WTC11 (cell line): ENCODE measurements at regions not wholly inside any gene's neighbourhood (a gene's known extent, or its start where the extent isn't known, plus 50 kb on each side); places are given as distances from the start of the nearest gene placed in this dataset.

ENCODE experiments used
- ATAC-seq: fragments of 200-7000 bp; cut with Tn5 transposase; 2 replicates; pipeline ENCODE4 v1.10.0; 2021; ENCODE audit warnings: mild to moderate bottlenecking, moderate library complexity
- CTCF ChIA-PET: fragments of 300-600 bp; sonication (Branson Sonifier 250); formaldehyde crosslinking; loops from one replicate; lab custom pipeline; 2021; ENCODE audit warnings: antibody characterized with exemption; lab: Charles Lee
- POLR2A ChIA-PET: fragments of 350-600 bp; sonication (Branson Sonifier 250); formaldehyde crosslinking; loops from one replicate; lab custom pipeline; 2021; ENCODE audit warnings: antibody characterized with exemption; lab: Charles Lee
- DNase-seq: peaks from one replicate; pipeline ENCODE4 v3.0.0; 2021; ENCODE audit warnings: low spot score
- H3K27ac Mint-ChIP-seq: 2 replicates; pipeline ENCODE4 v1.8.0; 2021; ENCODE audit warnings: mixed read lengths
- H3K27me3 Mint-ChIP-seq: 2 replicates; pipeline ENCODE4 v1.8.0; 2021; ENCODE audit warnings: low read depth, mild to moderate bottlenecking, moderate library complexity, mixed read lengths
- H3K36me3 Mint-ChIP-seq: 2 replicates; pipeline ENCODE4 v1.8.0; 2021; ENCODE audit warnings: mixed read lengths
- H3K4me1 Mint-ChIP-seq: 2 replicates; pipeline ENCODE4 v1.8.0; 2022; ENCODE audit warnings: mixed read lengths
- H3K4me3 Mint-ChIP-seq: 2 replicates; pipeline ENCODE4 v1.8.0; 2021; ENCODE audit warnings: mild to moderate bottlenecking, moderate library complexity, mixed read lengths
- H3K9me3 Mint-ChIP-seq: 2 replicates; pipeline ENCODE4 v1.8.0; 2021; ENCODE audit warnings: mixed read lengths
- EMX1 ChIP-seq: fragments of 250-450 bp; sonication (Bioruptor Pico); IDR thresholded peaks from 2 replicates; pipeline ENCODE4 v1.8.0; 2021; ENCODE audit warnings: mild to moderate bottlenecking
- JUN ChIP-seq: sonication (generic); formaldehyde crosslinking; IDR thresholded peaks from 2 replicates; pipeline ENCODE4 v1.8.0; 2023; ENCODE audit warnings: mild to moderate bottlenecking, missing genetic modification reagents
- PRRX2 ChIP-seq: fragments of 250-450 bp; sonication (Bioruptor Pico); IDR thresholded peaks from 2 replicates; pipeline ENCODE4 v1.8.0; 2021; ENCODE audit warnings: mild to moderate bottlenecking
- SOX15 ChIP-seq: fragments of 250-450 bp; sonication (Bioruptor Pico); IDR thresholded peaks from 2 replicates; pipeline ENCODE4 v1.9.0; 2021; ENCODE audit warnings: mild to moderate bottlenecking
- ZNF416 ChIP-seq: fragments of 250-450 bp; sonication (Bioruptor Pico); IDR thresholded peaks from 2 replicates; pipeline ENCODE4 v1.9.0; 2021; ENCODE audit warnings: mild to moderate bottlenecking, inconsistent platforms
- ZNF423 ChIP-seq: fragments of 250-450 bp; sonication (Bioruptor Pico); IDR thresholded peaks from 2 replicates; pipeline ENCODE4 v2.1.2; 2022; ENCODE audit warnings: mild to moderate bottlenecking, moderate library complexity
- TF ChIP-seq, protein P1 (sequence below): sonication (generic); formaldehyde crosslinking; IDR thresholded peaks from 2 replicates; pipeline ENCODE4 v1.8.0; 2022; ENCODE audit warnings: mild to moderate bottlenecking, missing genetic modification reagents
- TF ChIP-seq, protein P2 (sequence below): sonication (generic); formaldehyde crosslinking; IDR thresholded peaks from 2 replicates; pipeline ENCODE4 v1.8.0; 2022; ENCODE audit warnings: mild to moderate bottlenecking, missing genetic modification reagents
- TF ChIP-seq, protein P3 (sequence below): sonication (generic); formaldehyde crosslinking; IDR thresholded peaks from 2 replicates; pipeline ENCODE4 v1.8.1; 2022; ENCODE audit warnings: low read depth, missing genetic modification reagents, borderline replicate concordance
- TF ChIP-seq, protein P4 (sequence below): sonication (generic); formaldehyde crosslinking; IDR thresholded peaks from 2 replicates; pipeline ENCODE4 v1.8.1; 2022; ENCODE audit warnings: missing genetic modification reagents, borderline replicate concordance
- TF ChIP-seq, protein P5 (sequence below): sonication (generic); formaldehyde crosslinking; IDR thresholded peaks from 2 replicates; pipeline ENCODE4 v1.8.1; 2023; ENCODE audit warnings: mild to moderate bottlenecking, missing genetic modification reagents
- TF ChIP-seq, protein P6 (sequence below): sonication (generic); formaldehyde crosslinking; IDR thresholded peaks from 2 replicates; pipeline ENCODE4 v1.8.1; 2023; ENCODE audit warnings: mild to moderate bottlenecking, missing genetic modification reagents
- TF ChIP-seq, protein P7 (sequence below): sonication (generic); formaldehyde crosslinking; IDR thresholded peaks from 2 replicates; pipeline ENCODE4 v1.8.1; 2023; ENCODE audit warnings: mild to moderate bottlenecking, missing genetic modification reagents, moderate library complexity
- TF ChIP-seq, protein P8 (sequence below): sonication (generic); formaldehyde crosslinking; IDR thresholded peaks from 2 replicates; pipeline ENCODE4 v1.8.1; 2022; ENCODE audit warnings: mild to moderate bottlenecking, missing genetic modification reagents, moderate library complexity, borderline replicate concordance
- TF ChIP-seq, protein P9 (sequence below): sonication (generic); formaldehyde crosslinking; IDR thresholded peaks from 2 replicates; pipeline ENCODE4 v1.8.0; 2022; ENCODE audit warnings: mild to moderate bottlenecking, missing genetic modification reagents
- TF ChIP-seq, protein P10 (sequence below): fragments of 250-450 bp; sonication (Bioruptor Pico); IDR thresholded peaks from 2 replicates; pipeline ENCODE4 v1.9.0; 2021; ENCODE audit warnings: mild to moderate bottlenecking

DNA sequence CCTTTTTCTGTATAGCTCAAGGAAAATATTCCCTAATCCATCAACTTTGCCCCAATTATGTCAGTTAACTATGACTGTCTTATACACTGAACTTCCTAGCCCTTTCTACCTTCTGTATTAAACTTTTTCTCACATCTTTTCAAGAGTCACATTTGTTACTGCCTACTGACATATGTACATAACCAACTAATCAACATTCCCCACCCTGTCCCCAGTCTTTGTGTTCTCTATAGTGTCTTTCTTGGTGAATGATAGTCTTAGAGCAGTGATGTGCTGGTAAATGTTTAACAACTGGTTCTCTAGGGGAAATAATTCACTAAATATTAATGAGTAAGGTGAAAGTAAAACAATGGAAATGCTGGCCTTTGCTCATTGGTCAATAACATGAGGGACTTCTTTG lies 61.6 kb upstream of the PIK3C3 start (continued):
- TF ChIP-seq, protein P1, sequence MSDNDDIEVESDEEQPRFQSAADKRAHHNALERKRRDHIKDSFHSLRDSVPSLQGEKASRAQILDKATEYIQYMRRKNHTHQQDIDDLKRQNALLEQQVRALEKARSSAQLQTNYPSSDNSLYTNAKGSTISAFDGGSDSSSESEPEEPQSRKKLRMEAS: no peak
- TF ChIP-seq JUN (CRISPR knock-in tag): no peak
- TF ChIP-seq, protein P2, sequence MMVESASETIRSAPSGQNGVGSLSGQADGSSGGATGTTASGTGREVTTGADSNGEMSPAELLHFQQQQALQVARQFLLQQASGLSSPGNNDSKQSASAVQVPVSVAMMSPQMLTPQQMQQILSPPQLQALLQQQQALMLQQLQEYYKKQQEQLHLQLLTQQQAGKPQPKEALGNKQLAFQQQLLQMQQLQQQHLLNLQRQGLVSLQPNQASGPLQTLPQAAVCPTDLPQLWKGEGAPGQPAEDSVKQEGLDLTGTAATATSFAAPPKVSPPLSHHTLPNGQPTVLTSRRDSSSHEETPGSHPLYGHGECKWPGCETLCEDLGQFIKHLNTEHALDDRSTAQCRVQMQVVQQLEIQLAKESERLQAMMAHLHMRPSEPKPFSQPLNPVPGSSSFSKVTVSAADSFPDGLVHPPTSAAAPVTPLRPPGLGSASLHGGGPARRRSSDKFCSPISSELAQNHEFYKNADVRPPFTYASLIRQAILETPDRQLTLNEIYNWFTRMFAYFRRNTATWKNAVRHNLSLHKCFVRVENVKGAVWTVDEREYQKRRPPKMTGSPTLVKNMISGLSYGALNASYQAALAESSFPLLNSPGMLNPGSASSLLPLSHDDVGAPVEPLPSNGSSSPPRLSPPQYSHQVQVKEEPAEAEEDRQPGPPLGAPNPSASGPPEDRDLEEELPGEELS (CRISPR knock-in tag): no peak

DNA sequence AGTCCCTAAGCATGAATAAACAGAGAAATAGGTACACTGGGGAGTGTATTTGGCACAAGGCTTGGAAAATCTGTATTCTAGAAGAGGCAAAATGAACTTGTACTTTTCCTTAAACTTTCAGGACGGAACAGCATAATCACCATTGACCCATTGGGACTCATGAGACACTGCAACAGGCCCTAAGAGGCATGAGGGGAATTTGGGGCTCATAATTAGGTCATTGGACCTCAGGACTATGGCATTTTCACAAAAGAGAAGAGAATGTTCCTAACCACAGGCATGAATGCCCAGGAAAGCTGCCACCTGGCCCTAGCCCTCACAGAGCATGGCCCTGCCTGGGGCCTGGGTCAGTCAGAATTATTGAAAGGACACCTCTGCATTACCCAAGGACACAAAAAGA lies 67.9 kb upstream of the PIK3C3 start:
- Mint-ChIP-seq H3K36me3 (no peaks in the 10 kb centered on the region), H3K27me3 (no peaks in the 10 kb centered on the region), H3K4me3 (no peak overlapping the region), H3K4me1 (no peaks in the 10 kb centered on the region), H3K27ac (no peak overlapping the region), H3K9me3 (no peaks in the 10 kb centered on the region)
- POLR2A ChIA-PET: no interaction called here
- CTCF ChIA-PET: no interaction called here
- ATAC-seq (no peak), DNase-seq (no peak)
- TF ChIP-seq EMX1 (CRISPR knock-in tag) (no peak), ZNF416 (CRISPR knock-in tag) (no peak), SOX15 (no peak), PRRX2 (no peak), ZNF423 (no peak)
- TF ChIP-seq, protein P3, sequence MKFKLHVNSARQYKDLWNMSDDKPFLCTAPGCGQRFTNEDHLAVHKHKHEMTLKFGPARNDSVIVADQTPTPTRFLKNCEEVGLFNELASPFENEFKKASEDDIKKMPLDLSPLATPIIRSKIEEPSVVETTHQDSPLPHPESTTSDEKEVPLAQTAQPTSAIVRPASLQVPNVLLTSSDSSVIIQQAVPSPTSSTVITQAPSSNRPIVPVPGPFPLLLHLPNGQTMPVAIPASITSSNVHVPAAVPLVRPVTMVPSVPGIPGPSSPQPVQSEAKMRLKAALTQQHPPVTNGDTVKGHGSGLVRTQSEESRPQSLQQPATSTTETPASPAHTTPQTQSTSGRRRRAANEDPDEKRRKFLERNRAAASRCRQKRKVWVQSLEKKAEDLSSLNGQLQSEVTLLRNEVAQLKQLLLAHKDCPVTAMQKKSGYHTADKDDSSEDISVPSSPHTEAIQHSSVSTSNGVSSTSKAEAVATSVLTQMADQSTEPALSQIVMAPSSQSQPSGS (CRISPR knock-in tag): no peak
- TF ChIP-seq, protein P2 (CRISPR knock-in tag): no peak
- TF ChIP-seq, protein P4, sequence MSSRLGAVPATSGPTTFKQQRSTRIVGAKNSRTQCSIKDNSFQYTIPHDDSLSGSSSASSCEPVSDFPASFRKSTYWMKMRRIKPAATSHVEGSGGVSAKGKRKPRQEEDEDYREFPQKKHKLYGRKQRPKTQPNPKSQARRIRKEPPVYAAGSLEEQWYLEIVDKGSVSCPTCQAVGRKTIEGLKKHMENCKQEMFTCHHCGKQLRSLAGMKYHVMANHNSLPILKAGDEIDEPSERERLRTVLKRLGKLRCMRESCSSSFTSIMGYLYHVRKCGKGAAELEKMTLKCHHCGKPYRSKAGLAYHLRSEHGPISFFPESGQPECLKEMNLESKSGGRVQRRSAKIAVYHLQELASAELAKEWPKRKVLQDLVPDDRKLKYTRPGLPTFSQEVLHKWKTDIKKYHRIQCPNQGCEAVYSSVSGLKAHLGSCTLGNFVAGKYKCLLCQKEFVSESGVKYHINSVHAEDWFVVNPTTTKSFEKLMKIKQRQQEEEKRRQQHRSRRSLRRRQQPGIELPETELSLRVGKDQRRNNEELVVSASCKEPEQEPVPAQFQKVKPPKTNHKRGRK (CRISPR knock-in tag): no peak
- TF ChIP-seq, protein P5, sequence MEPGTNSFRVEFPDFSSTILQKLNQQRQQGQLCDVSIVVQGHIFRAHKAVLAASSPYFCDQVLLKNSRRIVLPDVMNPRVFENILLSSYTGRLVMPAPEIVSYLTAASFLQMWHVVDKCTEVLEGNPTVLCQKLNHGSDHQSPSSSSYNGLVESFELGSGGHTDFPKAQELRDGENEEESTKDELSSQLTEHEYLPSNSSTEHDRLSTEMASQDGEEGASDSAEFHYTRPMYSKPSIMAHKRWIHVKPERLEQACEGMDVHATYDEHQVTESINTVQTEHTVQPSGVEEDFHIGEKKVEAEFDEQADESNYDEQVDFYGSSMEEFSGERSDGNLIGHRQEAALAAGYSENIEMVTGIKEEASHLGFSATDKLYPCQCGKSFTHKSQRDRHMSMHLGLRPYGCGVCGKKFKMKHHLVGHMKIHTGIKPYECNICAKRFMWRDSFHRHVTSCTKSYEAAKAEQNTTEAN (CRISPR knock-in tag): no peak
- TF ChIP-seq, protein P6, sequence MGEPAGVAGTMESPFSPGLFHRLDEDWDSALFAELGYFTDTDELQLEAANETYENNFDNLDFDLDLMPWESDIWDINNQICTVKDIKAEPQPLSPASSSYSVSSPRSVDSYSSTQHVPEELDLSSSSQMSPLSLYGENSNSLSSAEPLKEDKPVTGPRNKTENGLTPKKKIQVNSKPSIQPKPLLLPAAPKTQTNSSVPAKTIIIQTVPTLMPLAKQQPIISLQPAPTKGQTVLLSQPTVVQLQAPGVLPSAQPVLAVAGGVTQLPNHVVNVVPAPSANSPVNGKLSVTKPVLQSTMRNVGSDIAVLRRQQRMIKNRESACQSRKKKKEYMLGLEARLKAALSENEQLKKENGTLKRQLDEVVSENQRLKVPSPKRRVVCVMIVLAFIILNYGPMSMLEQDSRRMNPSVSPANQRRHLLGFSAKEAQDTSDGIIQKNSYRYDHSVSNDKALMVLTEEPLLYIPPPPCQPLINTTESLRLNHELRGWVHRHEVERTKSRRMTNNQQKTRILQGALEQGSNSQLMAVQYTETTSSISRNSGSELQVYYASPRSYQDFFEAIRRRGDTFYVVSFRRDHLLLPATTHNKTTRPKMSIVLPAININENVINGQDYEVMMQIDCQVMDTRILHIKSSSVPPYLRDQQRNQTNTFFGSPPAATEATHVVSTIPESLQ (CRISPR knock-in tag): no peak
- TF ChIP-seq, protein P7, sequence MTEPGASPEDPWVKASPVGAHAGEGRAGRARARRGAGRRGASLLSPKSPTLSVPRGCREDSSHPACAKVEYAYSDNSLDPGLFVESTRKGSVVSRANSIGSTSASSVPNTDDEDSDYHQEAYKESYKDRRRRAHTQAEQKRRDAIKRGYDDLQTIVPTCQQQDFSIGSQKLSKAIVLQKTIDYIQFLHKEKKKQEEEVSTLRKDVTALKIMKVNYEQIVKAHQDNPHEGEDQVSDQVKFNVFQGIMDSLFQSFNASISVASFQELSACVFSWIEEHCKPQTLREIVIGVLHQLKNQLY: no peak
- TF ChIP-seq, protein P8, sequence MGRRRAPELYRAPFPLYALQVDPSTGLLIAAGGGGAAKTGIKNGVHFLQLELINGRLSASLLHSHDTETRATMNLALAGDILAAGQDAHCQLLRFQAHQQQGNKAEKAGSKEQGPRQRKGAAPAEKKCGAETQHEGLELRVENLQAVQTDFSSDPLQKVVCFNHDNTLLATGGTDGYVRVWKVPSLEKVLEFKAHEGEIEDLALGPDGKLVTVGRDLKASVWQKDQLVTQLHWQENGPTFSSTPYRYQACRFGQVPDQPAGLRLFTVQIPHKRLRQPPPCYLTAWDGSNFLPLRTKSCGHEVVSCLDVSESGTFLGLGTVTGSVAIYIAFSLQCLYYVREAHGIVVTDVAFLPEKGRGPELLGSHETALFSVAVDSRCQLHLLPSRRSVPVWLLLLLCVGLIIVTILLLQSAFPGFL (CRISPR knock-in tag): no peak
- TF ChIP-seq, protein P9, sequence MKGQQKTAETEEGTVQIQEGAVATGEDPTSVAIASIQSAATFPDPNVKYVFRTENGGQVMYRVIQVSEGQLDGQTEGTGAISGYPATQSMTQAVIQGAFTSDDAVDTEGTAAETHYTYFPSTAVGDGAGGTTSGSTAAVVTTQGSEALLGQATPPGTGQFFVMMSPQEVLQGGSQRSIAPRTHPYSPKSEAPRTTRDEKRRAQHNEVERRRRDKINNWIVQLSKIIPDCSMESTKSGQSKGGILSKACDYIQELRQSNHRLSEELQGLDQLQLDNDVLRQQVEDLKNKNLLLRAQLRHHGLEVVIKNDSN (CRISPR knock-in tag): no peak
- TF ChIP-seq, protein P10, sequence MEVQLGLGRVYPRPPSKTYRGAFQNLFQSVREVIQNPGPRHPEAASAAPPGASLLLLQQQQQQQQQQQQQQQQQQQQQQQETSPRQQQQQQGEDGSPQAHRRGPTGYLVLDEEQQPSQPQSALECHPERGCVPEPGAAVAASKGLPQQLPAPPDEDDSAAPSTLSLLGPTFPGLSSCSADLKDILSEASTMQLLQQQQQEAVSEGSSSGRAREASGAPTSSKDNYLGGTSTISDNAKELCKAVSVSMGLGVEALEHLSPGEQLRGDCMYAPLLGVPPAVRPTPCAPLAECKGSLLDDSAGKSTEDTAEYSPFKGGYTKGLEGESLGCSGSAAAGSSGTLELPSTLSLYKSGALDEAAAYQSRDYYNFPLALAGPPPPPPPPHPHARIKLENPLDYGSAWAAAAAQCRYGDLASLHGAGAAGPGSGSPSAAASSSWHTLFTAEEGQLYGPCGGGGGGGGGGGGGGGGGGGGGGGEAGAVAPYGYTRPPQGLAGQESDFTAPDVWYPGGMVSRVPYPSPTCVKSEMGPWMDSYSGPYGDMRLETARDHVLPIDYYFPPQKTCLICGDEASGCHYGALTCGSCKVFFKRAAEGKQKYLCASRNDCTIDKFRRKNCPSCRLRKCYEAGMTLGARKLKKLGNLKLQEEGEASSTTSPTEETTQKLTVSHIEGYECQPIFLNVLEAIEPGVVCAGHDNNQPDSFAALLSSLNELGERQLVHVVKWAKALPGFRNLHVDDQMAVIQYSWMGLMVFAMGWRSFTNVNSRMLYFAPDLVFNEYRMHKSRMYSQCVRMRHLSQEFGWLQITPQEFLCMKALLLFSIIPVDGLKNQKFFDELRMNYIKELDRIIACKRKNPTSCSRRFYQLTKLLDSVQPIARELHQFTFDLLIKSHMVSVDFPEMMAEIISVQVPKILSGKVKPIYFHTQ (CRISPR knock-in tag): no peak
